Suppressor macrophage treated with lipopolysaccharide for 1 hour (primary cell): ENCODE measurements at regions not wholly inside any gene's neighbourhood (a gene's known extent, or its start where the extent isn't known, plus 50 kb on each side); places are given as distances from the start of the nearest gene placed in this dataset.
A peak's percentile ranks its signal among the peaks of the same experiment; 100 is the strongest.
"Not testable (repeated sequence)": the region's sequence is repeated elsewhere in the genome, so short reads cannot be mapped to it uniquely, and the experiment has no call there.

Experiments
- DNase-seq, 3 donors: peaks; one replicate each; pipeline ENCODE4 v3.0.0-alpha.2; 2020 to 2022

- DNase-seq, result no peak
Measured at GRCh38 chr22:48829908-48830307, 997.8 kb downstream of the BRD1 start.

GRCh38 chr22:48828688-48829087 is 999.0 kb downstream of the BRD1 start:
- no peak for DNase-seq

- no peak for DNase-seq
Measured at GRCh38 chr22:48827904-48828555, 999.6 kb downstream of the BRD1 start.

GRCh38 chr22:48827268-48827846 is 1000.3 kb downstream of the BRD1 start:
- DNase-seq, result no peak

- DNase-seq, result no peak
Measured at GRCh38 chr22:48826546-48826945, 1001.1 kb downstream of the BRD1 start.

GRCh38 chr22:48825802-48826520 is 1001.7 kb downstream of the BRD1 start:
- no peak for DNase-seq

GRCh38 chr22:48824712-48825651 is 1002.7 kb downstream of the BRD1 start:
- peak; percentile 38 to 54 (median 51) for DNase-seq

- DNase-seq, result no peak
Measured at GRCh38 chr22:48823941-48824340, 1003.7 kb downstream of the BRD1 start.

- DNase-seq, result no peak
Measured at GRCh38 chr22:48822278-48823233, 1005.1 kb downstream of the BRD1 start.

- DNase-seq, result no peak
Measured at GRCh38 chr22:48821727-48822126, 1005.9 kb downstream of the BRD1 start.

- no peak for DNase-seq
Measured at GRCh38 chr22:48821346-48821690, 1006.4 kb downstream of the BRD1 start.

- no peak for DNase-seq
Measured at GRCh38 chr22:48820481-48821345, 1007.0 kb downstream of the BRD1 start.

GRCh38 chr22:48819961-48820360 is 1007.7 kb downstream of the BRD1 start:
- no peak for DNase-seq

- DNase-seq, result no peak
Measured at GRCh38 chr22:48819232-48819631, 1008.4 kb downstream of the BRD1 start.

GRCh38 chr22:48817491-48817890 is 1010.2 kb downstream of the BRD1 start:
- DNase-seq, result not testable (repeated sequence)

- no peak for DNase-seq
Measured at GRCh38 chr22:48811885-48812284, 1015.8 kb downstream of the BRD1 start.

- DNase-seq, result no peak
Measured at GRCh38 chr22:48808038-48808960, 1019.4 kb downstream of the BRD1 start.

- no peak for DNase-seq
Measured at GRCh38 chr22:48807155-48807554, 1020.5 kb downstream of the BRD1 start.

GRCh38 chr22:48806227-48806781 is 1021.4 kb downstream of the BRD1 start:
- DNase-seq, result no peak
